IPS-NIHi7 (cell line): ENCODE measurements at regions not wholly inside any gene's neighbourhood (a gene's known extent, or its start where the extent isn't known, plus 50 kb on each side); places are given as distances from the start of the nearest gene placed in this dataset.
"Not testable (repeated sequence)": the region's sequence is repeated elsewhere in the genome, so short reads cannot be mapped to it uniquely, and the experiment has no call there.

Source experiments
- DNase-seq: peaks from one replicate; pipeline ENCODE4 v3.0.0; 2012; ENCODE audit warnings: mixed read lengths; ENCODE audit errors: extremely low spot score

DNA sequence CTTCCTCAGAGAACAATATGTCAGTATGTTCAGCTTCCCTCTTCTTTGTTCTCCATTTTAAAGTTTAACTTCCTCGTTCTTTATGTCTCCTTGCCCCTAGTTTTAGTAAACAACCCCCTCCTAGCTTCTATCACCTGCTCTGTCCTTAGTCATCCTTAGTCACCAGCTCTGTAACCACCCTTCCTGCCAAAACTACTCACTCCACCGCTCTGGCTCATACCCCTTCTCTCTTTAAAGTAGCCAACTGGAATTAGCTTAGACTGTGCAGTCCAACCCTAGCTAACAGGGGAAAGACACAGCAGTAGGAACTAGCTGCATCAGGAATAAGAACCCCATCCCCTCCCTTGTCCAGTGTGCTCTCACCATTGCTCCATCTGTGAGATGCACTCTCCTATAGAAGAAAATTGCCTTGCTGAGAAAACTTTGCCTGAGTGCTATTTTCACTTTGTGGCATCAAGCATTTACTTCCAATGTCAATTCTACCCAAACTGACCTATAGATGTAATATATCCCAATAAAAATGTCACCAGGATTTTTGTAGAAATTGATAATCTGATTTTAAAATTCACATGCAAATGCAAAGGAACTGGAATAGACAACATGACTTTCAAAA, 603.2 kb downstream of the C12orf50 start:
- no peak for DNase-seq

DNA sequence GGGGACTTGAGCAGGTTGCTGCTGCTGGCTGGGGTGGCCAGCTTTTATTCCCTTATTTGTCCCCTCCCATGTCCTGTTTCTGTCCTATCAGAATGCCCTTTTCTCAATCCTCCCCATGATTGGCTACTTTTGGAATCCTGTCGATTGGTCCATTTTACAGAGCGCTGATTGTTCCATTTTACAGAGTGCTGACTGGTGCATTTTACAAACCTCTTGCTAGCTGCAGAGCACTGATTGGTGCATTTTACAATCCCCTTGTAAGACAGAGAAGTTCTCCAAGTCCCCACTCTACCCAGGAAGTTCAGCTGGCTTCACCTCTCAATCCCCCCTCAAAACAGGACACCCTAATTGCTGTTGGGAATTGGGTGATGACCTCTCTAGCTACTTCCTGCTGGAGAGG, 608.0 kb downstream of the C12orf50 start:
- not testable (repeated sequence) for DNase-seq

DNA sequence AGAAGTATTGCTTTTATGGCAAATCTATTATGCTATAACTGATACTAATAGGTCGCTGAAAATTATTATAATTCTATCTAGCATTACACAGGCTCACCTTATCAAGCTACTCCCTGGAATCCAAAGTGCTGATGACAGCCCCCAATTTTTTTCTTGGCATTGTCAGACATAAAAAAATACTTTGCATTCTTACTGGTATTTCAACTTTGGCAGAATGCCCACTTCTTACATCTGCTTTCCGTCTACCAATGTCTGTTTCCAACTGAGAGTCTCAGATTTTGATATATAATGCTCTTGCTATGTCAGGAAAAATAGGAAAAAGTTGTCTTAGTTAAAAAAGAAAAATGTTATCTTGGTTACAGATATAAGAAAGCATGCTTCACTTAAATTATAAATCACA, 615.4 kb downstream of the C12orf50 start:
- DNase-seq: no peak

DNA sequence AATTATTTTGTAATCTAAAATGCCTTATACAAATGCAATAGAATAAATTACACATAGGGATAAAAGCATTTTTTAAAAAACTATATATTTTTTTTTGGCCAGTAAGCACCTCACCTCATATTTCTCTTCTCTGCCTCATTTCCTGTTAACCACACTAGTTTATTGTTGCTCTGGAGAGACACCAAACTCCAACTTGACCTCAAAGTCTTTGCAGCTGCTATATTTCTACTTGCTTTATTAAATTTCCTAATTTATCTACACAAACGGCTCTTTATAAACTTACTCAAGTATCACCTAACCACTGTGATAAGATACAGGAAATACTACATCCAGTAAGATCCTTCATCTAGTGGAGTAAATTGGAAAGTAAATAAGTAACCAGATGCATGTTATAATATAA, 622.3 kb downstream of the C12orf50 start:
- DNase-seq: no peak

DNA sequence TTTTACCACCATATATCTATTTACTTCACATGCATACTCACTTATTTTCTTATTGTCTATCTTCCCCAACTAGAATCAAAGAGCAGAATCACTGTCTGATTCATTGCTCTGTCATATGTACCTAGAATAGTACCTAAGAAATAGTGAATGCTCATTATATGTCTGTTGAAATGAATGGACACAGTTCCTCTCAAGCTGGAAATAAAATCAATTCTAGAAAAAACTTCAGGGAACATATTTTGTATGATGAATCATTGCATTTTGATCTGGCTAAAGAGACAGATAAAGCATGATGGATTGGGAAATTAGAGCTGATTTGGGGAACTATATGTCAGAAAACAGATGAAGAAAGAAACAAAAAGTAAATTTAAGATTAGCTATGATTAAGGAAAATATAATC, 623.3 kb downstream of the C12orf50 start:
- DNase-seq: no peak

DNA sequence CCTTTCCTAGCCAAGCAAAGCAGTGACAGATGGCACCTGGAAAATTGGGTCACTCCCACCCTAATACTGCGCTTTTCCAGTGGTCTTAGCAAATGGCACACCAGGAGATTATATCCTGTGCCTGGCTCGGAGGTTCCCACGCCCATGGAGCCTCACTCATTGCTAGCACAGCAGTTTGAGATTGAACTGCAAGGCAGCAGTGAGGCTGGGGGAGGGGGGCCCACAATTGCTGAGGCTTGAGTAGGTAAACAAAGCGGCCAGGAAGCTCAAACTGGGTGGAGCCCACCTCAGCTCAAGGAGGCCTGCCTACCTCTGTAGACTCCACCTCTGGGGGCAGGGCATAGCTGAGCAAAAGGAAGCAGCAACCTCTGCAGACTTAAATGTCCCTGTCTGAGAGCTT, 635.0 kb downstream of the C12orf50 start:
- DNase-seq: not testable (repeated sequence)

DNA sequence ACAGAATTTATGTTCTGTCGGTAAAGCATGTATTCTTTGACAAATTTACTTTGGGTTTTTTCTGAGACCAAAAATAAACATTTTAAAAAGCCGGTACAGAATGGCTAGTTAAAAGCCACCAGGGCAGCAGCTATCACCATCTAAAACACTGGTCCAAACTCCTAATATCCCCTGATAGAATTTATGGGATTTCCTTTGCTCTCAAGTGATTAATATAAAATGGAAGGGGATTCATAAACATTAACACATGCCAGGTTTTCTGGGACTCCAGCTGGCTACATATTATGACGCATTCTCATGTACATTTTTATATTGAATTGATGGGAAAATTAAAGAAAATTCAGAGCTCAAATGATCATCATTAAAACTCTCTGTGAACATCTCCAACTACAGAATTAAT, 640.8 kb downstream of the C12orf50 start:
- DNase-seq: no peak

DNA sequence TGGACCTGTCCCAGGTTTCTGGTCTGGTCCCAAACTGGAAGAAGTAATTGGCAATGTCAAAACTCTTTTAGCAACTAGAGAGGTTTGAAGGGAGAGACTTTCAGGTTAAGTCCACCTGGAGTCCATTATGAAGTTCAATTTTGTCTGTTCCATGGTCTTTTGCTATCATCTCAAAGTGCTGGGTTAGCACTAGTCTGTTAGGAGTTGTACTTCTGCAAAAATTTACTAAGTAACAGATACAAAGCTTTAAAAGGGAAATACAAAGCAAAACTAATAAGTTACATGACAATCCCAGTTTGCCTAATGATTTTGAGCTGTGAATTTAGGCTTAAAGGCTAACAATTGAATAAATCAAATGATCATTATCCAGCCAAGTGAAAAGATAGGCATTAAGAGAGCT, 643.9 kb downstream of the C12orf50 start:
- DNase-seq: no peak

DNA sequence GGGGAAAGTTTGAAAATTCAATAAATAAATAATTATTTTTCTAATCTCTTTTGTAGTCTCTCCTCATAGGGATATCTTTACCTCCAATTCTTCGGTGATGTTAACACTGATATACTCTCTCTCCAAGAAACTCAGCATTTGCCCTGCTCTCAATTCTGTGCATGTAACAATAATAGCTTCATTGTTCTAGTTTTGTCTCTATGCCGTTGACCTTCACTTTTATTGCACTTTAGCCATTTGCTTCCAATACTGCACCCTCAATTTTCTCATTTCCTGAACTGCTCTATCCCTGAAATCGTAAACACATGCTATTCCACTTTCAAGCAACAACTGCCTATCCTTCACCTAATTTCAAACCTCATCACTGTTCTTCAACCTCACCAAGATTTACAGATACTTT, 645.0 kb downstream of the C12orf50 start:
- DNase-seq: no peak

DNA sequence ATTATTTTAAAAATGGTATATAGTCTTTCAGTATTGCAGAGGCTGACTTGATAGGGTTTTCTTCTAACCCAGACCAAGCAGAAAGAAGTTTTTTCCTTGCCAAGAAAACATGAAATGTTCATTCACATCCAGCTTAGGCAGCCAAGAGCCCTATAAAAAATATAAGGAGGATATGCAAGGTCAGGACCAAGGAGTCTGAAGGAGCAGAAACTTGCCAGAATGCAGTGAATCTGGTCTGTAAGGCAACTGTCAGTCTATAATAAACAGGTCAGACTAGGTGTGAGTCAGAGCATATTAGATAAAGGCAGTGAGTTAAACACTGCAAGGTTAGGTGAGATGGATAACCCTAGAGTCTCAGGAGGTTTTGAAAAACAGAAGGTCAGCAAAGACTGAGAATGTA, 645.5 kb downstream of the C12orf50 start:
- no peak for DNase-seq

DNA sequence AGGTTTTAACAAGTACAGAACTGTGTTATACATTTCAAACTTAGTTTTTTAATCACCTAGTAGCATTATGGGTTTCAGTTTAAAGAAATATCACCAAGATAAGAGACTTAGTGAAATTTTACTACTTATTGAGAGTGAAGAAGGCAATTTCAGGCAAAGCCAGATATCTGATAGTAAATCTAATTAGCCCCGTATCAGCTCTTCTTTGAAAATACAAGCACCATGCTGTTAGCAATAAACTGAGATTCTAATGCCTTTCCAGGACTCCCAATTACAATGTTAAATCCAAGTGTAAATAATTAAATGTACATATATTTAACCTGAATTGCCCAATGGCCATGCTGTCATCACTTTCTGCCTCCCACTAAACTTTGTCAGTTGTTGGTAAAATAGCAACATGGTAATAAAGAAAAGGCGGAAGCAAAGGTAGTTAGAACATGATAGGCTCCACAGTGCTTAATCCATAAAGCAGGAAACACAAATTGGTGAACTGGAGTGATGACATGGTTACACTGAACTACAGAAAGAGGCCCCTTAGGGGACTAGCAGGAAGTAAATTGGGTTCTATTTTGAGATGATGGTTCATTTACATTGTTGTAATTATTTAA, 646.1 kb downstream of the C12orf50 start:
- DNase-seq: no peak

DNA sequence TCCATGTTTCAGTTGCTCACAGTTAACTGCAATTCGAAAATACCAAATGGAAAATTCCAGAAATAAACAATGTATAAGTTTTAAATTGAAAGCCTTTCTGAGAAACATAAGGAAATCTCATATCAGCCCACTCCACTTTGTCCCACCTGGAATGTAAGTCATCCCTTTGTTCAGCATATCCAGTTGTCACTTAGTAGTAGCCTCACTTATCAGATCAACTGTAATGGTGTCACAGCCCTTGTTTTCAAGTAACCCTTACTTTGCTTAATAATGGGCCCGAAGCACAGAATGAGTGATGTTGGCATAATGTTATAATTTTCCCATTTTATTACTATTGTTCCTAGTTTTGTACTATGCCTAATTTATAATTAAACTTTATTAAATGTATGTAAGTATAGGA, 646.8 kb downstream of the C12orf50 start:
- no peak for DNase-seq

DNA sequence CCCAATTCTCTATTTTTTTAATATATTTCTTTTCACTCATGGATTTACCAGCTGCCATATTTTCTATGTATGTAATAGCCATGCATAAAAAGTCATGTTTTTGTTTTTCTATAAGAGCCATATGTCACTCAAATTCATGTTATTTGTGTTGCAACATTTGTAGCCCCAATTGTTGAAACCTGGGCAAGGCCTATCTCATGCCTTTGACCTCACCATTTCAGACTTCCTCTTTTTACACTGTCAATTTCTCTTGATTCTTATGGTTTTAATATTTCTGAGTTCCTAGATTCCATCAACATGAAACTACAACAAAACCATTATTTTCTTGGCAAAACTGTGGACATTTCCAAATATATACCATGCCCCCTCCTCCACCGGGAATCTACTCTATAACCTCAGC, 647.5 kb downstream of the C12orf50 start:
- no peak for DNase-seq

DNA sequence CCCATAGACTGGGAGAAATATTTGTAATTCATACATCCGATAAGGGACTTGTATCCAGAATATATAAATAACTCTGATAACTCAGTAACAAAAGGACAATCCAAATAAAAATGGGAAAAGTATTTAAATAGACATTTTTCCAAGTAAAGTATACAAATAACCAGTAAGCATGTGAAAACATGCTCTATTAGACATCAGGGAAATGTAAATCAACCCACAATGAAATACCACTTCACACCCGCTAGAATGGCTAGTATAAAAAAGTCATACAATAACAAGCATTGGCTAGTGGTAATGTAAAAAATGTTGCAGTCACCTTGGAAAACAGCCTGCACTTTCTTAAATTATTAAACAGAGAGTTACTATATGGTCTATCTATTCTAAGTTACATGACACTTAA, 650.7 kb downstream of the C12orf50 start:
- DNase-seq: no peak

DNA sequence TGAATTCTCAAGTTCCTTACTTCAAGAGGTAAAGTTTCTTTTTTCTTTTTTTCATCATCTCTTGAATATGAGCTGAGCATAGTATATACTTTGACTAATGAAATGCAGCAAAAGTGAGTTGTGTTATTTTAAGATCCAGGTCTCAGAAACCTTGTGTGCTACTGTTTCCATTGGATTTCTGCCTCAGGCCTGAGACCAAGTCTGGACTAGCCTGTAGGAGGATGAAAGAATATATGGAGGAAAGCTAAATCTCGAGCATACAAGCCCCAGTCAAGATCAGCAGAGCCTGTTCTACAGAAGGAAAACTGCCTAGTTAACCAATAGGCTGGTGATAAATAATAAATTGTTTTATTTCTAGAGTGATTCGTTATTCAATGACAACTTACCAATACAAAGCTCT, 652.5 kb downstream of the C12orf50 start:
- DNase-seq: no peak

DNA sequence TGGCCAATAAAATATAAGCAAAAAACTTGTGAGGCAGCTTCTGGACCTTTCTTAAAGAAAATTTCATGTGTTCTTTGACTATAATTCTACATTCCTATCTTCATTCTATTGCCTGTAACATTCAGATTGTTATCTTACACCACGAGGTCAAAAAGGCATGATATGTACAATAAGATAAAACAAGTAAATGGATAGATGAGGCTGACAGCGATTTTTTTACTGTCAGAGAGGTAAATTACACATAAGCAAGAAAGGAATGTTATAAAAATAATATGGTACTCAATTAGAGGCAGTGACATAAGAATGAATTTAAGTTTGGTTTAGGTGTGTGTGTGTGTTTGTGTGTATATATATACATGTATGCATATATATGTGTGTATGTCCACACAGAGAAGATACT, 660.0 kb downstream of the C12orf50 start:
- no peak for DNase-seq

DNA sequence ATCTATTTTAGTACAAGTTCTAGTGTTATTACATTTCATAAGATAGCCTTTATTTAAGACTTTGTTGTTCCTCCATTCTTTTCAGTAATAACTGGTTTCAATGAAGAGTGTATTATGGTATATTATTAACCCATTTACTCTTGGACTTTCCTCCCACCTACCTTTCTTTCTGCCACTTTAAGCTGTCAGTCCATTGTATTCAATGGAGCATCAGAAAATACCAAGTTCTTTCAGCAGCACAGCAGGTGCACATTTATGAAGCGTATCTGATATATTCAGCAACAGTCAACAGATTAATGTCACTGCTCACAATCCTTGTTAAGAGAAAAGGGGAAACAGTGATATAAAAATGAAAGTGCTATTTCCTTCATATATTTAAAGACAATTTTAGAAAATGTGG, 660.9 kb downstream of the C12orf50 start:
- DNase-seq: no peak

DNA sequence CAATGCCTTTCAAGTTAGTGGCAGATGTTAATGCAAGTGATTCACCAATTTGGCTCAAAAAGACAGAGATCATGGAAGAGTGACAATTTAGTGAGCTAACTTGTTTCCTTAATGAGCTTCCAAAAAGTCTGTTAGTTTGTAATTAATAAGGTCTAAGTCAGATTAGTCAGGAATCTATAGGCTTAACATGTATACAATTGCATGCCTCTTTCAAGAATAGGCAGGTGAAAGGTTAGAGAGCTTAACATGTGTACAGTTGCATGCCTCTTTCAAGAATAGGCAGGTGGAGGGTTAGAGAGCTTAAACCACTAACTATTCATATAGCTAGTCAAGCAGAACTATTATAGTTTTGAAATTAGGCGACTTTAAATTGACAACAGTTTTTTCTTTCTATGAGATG, 663.8 kb downstream of the C12orf50 start:
- DNase-seq: no peak

DNA sequence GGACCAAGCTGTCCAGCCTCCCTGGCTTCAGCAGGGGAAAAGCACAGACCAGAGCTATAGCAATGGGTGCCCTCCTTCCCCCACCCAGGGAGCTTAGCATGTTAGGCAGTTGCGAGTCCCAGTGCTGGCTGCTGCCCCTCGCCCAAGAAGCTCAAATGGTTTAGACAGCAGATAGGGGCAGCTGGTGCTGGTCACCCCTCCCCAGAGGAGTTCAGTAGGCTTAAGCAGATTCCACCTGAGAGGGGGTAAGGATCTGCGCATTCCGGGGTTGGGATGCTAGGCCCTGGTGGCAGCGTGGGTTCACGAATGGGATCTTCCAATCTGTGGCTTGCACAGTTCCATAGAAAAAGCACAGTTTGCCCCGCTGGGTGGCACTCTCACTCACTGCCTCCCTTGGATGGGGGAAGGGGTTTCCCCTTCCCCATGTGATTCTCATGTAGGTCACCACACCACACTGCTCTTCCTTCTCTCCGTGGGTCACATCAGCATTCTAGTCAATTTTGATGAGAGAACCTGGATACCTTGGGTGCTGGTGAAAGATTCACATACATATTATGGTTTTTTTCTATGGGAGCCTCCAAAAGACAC, 665.6 kb downstream of the C12orf50 start:
- DNase-seq: no peak

DNA sequence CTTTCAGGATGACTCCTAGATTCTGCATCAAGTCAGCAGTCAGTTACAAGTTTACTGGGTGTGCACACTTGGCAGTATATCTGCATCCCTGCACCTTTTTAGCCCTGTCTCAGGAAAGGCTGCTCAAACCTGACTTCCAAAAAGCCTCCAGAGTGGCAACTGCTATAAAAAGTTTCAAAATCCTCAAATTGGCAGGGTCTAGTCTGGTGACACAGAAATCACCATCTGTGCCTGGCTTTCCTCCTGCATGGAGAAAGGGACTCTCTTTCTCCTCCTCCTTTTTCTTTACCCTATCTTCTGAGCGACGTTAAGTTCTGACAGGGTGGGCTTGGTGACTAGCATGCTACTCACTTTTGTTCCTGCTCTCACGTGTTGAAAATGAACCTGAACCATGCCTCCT, 679.5 kb downstream of the C12orf50 start:
- DNase-seq: no peak

DNA sequence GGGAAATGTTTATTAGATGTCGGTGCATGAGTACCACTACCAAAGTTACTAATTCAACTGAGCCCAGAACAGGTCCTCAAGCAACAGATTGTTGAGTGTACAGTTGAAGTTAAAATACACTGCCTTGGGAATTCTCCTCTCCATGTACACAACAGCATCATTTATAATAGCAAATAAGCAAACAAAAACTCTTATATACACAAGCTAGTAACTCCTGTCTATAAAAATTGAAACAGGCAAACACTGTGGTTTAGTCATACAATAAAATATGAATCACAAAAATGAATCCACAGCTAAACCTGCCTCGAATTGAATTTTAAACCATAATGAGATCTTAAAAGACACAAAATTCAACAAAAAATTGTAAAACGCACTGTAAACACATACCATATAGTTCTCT, 681.1 kb downstream of the C12orf50 start:
- no peak for DNase-seq

DNA sequence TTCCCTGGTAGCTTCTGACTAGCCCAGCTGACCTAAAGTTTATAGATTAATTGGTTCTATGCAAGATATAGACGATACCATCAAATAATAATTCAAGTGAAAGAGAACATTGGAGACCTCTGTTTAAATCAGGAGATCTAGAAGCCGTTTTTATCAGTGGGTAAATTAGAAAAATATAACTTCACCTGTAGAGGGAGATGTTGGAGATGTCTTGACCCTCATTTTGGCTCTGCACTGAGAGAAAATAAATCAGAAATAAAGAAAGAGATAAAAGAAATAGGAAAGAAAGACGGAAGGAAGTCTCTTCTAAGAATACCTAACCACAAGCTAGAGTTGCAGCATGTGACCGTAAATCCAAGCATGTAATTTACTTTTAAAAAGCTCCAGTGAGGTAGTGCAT, 684.5 kb downstream of the C12orf50 start:
- DNase-seq: peak; percentile 11

DNA sequence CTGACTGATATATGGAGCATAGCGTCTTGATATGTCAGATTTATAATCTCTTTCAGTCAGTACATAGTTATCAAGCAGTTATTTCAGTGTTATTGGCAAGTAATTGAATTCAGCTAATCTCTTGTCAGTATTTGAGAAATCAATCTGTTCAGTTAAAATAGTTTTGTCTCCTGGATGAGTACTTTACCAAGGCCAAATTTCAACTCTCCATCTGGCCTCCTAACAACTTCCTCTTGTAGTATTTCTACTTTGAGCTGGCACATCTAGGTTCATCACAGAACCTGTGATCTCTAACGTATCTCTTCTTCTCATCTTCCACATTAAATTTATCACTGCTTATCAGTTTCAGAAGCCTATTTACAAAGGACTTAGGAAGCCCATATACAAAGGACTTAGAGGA, 690.5 kb downstream of the C12orf50 start:
- no peak for DNase-seq
